Body of pancreas (tissue), 4 donors: ENCODE measurements at regions not wholly inside any gene's neighbourhood (a gene's known extent, or its start where the extent isn't known, plus 50 kb on each side); places are given as distances from the start of the nearest gene placed in this dataset.
"Not testable (repeated sequence)": the region's sequence is repeated elsewhere in the genome, so short reads cannot be mapped to it uniquely, and the experiment has no call there.

Experiments
- CTCF ChIP-seq, 7 experiments: fragments of 450-650 bp in 4 of 7; fragments of 200-600 bp in 3 of 7; sonication (generic) in 3 of 7; IDR thresholded peaks; one replicate each; pipeline ENCODE4 v1.5.1; 2016 to 2019; ENCODE audit warnings: antibody characterized with exemption in 7 of 7
- POLR2A ChIP-seq, 3 donors: fragments of 450-650 bp; IDR thresholded peaks; one replicate each; pipeline ENCODE4 v1.6.1; 2016; ENCODE audit warnings: antibody characterized with exemption in 3 of 3, mild to moderate bottlenecking in 2 of 3

GRCh38 chr1:206397501-206397900 is 72.8 kb upstream of the IKBKE start:
- TF ChIP-seq CTCF, POLR2A (IDR thresholded peaks at IDR 0.05): not testable (repeated sequence)
